Neural progenitor cell (in vitro differentiated cells): ENCODE measurements at regions not wholly inside any gene's neighbourhood (a gene's known extent, or its start where the extent isn't known, plus 50 kb on each side); places are given as distances from the start of the nearest gene placed in this dataset.

Experiments used
- DNase-seq: peaks from one replicate; pipeline ENCODE4 v3.0.0-alpha.2; 2016; ENCODE audit warnings: low spot score
- H2AFZ ChIP-seq: fragments of 200-600 bp; sonication (generic); replicated peaks from 2 replicates; pipeline ENCODE4 v1.6.1; 2016; ENCODE audit warnings: antibody characterized with exemption
- H3F3A ChIP-seq: fragments of 200-600 bp; sonication (generic); 2 replicates; pipeline ENCODE4 v1.6.1; 2016; ENCODE audit warnings: antibody characterized with exemption, low read depth
- H3K27ac ChIP-seq: fragments of 200-600 bp; sonication (generic); 2 replicates; pipeline ENCODE4 v1.5.1; 2016; ENCODE audit warnings: mild to moderate bottlenecking
- H3K27me3 ChIP-seq: fragments of 200-600 bp; sonication (generic); 2 replicates; pipeline ENCODE4 v1.6.1; 2016; ENCODE audit warnings: mild to moderate bottlenecking, moderate library complexity
- H3K36me3 ChIP-seq: fragments of 200-600 bp; sonication (generic); 2 replicates; pipeline ENCODE4 v1.5.1; 2016
- H3K4me1 ChIP-seq: fragments of 200-600 bp; sonication (generic); 2 replicates; pipeline ENCODE4 v1.6.1; 2016; ENCODE audit warnings: mixed run types
- H3K4me2 ChIP-seq: fragments of 200-600 bp; sonication (generic); 2 replicates; pipeline ENCODE4 v1.6.1; 2016
- H3K4me3 ChIP-seq: fragments of 200-600 bp; sonication (generic); 2 replicates; pipeline ENCODE4 v1.5.1; 2016
- H3K79me2 ChIP-seq: fragments of 200-600 bp; sonication (generic); 2 replicates; pipeline ENCODE4 v1.6.1; 2016; ENCODE audit warnings: low read depth
- H3K9ac ChIP-seq: fragments of 200-600 bp; sonication (generic); 2 replicates; pipeline ENCODE4 v1.6.1; 2016
- H3K9me3 ChIP-seq: fragments of 200-600 bp; sonication (generic); 2 replicates; pipeline ENCODE4 v1.5.1; 2016; ENCODE audit warnings: low read depth
- H4K20me1 ChIP-seq: fragments of 200-600 bp; sonication (generic); 2 replicates; pipeline ENCODE4 v1.6.1; 2016; ENCODE audit warnings: low read depth
- H3K27ac Mint-ChIP-seq: 3 replicates; pipeline ENCODE4 v1.8.0; 2021; ENCODE audit warnings: mixed read lengths
- H3K27me3 Mint-ChIP-seq: 2 replicates; pipeline ENCODE4 v1.8.0; 2022; ENCODE audit warnings: low read depth, mild to moderate bottlenecking, inconsistent platforms, moderate library complexity, mixed read lengths; ENCODE audit not compliant: insufficient read depth
- H3K36me3 Mint-ChIP-seq: 3 replicates; pipeline ENCODE4 v1.8.0; 2021; ENCODE audit warnings: mixed read lengths
- H3K4me1 Mint-ChIP-seq: 3 replicates; pipeline ENCODE4 v1.8.0; 2021; ENCODE audit warnings: mixed read lengths
- H3K4me3 Mint-ChIP-seq: 3 replicates; pipeline ENCODE4 v1.8.0; 2021; ENCODE audit warnings: mild to moderate bottlenecking, moderate library complexity, mixed read lengths
- H3K9me3 Mint-ChIP-seq: 3 replicates; pipeline ENCODE4 v1.8.0; 2020; ENCODE audit warnings: mixed read lengths
- CTCF ChIP-seq: fragments of 200-600 bp; sonication (generic); IDR thresholded peaks from 2 replicates; pipeline ENCODE4 v1.5.1; 2017; ENCODE audit warnings: antibody characterized with exemption, mild to moderate bottlenecking
- EZH2 ChIP-seq: fragments of 200-600 bp; sonication (generic); IDR thresholded peaks from 2 replicates; pipeline ENCODE4 v1.6.1; 2017; ENCODE audit warnings: antibody characterized with exemption, mild to moderate bottlenecking, moderate library complexity
- EZH2phosphoT487 ChIP-seq: fragments of 200-600 bp; sonication (generic); IDR thresholded peaks from 2 replicates; pipeline ENCODE4 v1.6.1; 2017; ENCODE audit warnings: antibody characterized with exemption

- H3K9me3 Mint-ChIP-seq = peaks cover 2% of the 10 kb centered on the region
- H3K27ac Mint-ChIP-seq = no peak overlapping the region
- Histone ChIP-seq H3K27ac (no peak overlapping the region), H3K9ac (no peak overlapping the region), H3K4me2 (no peak overlapping the region), H3K4me1 (peaks cover 10% of the 10 kb centered on the region), H4K20me1 (no peaks in the 10 kb centered on the region), H2AFZ (no peak overlapping the region), H3K36me3 (no peaks in the 10 kb centered on the region), H3K27me3 (no peaks in the 10 kb centered on the region), H3K79me2 (no peaks in the 10 kb centered on the region), H3K9me3 (no peaks in the 10 kb centered on the region), H3K4me3 (no peak overlapping the region), H3F3A (no peaks in the 10 kb centered on the region)
- no peak for TF ChIP-seq EZH2
- no peak for TF ChIP-seq EZH2phosphoT487
- TF ChIP-seq CTCF = no peak
- H3K4me1 Mint-ChIP-seq = peaks cover 25% of the 10 kb centered on the region
- peaks cover 7% of the 10 kb centered on the region for H3K27me3 Mint-ChIP-seq
- no peak overlapping the region for H3K4me3 Mint-ChIP-seq
- DNase-seq = no peak
- H3K36me3 Mint-ChIP-seq = no peaks in the 10 kb centered on the region
Observed at GRCh38 chr5:163887854-163888253, 382.4 kb downstream of the MAT2B start.

- Histone ChIP-seq H2AFZ (no peak overlapping the region), H3K4me2 (no peak overlapping the region), H4K20me1 (no peaks in the 10 kb centered on the region), H3K9me3 (no peaks in the 10 kb centered on the region), H3K9ac (no peak overlapping the region), H3K79me2 (no peaks in the 10 kb centered on the region), H3F3A (no peaks in the 10 kb centered on the region), H3K27me3 (no peaks in the 10 kb centered on the region), H3K4me1 (peaks cover 10% of the 10 kb centered on the region), H3K36me3 (no peaks in the 10 kb centered on the region), H3K27ac (no peak overlapping the region), H3K4me3 (no peak overlapping the region)
- Mint-ChIP-seq H3K27me3 (peaks cover 7% of the 10 kb centered on the region), H3K27ac (no peak overlapping the region), H3K9me3 (peaks cover 2% of the 10 kb centered on the region), H3K4me3 (no peak overlapping the region), H3K36me3 (no peaks in the 10 kb centered on the region), H3K4me1 (peaks cover 25% of the 10 kb centered on the region)
- DNase-seq = no peak
- TF ChIP-seq CTCF = no peak
- no peak for TF ChIP-seq EZH2phosphoT487
- TF ChIP-seq EZH2 = no peak
Observed at GRCh38 chr5:163888366-163888765, 382.9 kb downstream of the MAT2B start.

GRCh38 chr5:163889369-163889768 lies 383.9 kb downstream of the MAT2B start:
- H3K4me3 Mint-ChIP-seq = no peak overlapping the region

More at GRCh38 chr5:163889369-163889768, 383.9 kb downstream of the MAT2B start:
- H4K20me1 ChIP-seq = no peaks in the 10 kb centered on the region
- H3F3A ChIP-seq = no peaks in the 10 kb centered on the region
- TF ChIP-seq EZH2phosphoT487 (no peak), CTCF (no peak), EZH2 (no peak)
- no peaks in the 10 kb centered on the region for H3K9me3 ChIP-seq
- Mint-ChIP-seq H3K4me1 (peaks cover 22% of the 10 kb centered on the region), H3K36me3 (no peaks in the 10 kb centered on the region), H3K27me3 (peaks cover 3% of the 10 kb centered on the region), H3K9me3 (peaks cover 2% of the 10 kb centered on the region), H3K27ac (peak overlapping the region; percentile 7)
- no peaks in the 10 kb centered on the region for H3K36me3 ChIP-seq
- H3K4me2 ChIP-seq = no peak overlapping the region
- peak overlapping the region; percentile 16 for H2AFZ ChIP-seq
- no peak overlapping the region for H3K27ac ChIP-seq
- H3K4me3 ChIP-seq = no peak overlapping the region
- no peak for DNase-seq
- no peaks in the 10 kb centered on the region for H3K79me2 ChIP-seq
- no peaks in the 10 kb centered on the region for H3K27me3 ChIP-seq
- no peak overlapping the region for H3K9ac ChIP-seq
- peaks cover 10% of the 10 kb centered on the region for H3K4me1 ChIP-seq
